ENCODE measurements at regions not wholly inside any gene's neighbourhood (a gene's known extent, or its start where the extent isn't known, plus 50 kb on each side); places are given as distances from the start of the nearest gene placed in this dataset.

GRCh38 chr16:6252541-6252940 is 1080.1 kb upstream of the RBFOX1 start:
- no peaks in the 10 kb centered on the region for H3K27me3 ChIP-seq (ENCODE audit: control insufficient read depth in 1 of 2, insufficient read depth in 2 of 2, low read length in 2 of 2)
- whole genome bisulfite sequencing (ENCODE audit: low lambda C conversion rate): 5% methylated on average over 4 of the region's 4 CpGs
- H3K4me3 ChIP-seq (replicated peaks in 1 of 3; ENCODE audit: insufficient read depth in 1 of 3, low read depth in 2 of 3, low read length in 3 of 3): no peak overlapping the region
- H3K4me2 ChIP-seq (ENCODE audit: low read depth, low read length): no peak overlapping the region
- CTCF ChIA-PET (ENCODE audit: low intra/inter-chr PET ratio, low total read pairs): no interaction called here
- intact Hi-C loops (cut with micrococcal nuclease; ENCODE audit: unreplicated experiment): no loop called here
- no peaks in the 10 kb centered on the region for H3K4me1 ChIP-seq (ENCODE audit: insufficient read depth, low read length)
- no peaks in the 10 kb centered on the region for H3K36me3 ChIP-seq (replicated peaks in 1 of 2; ENCODE audit: control insufficient read depth in 1 of 2, insufficient read depth in 2 of 2, low read length in 2 of 2)
- BruUV-seq (replicated peaks): no TSS peak
- DNase-seq (ENCODE audit: low spot score) (no peak), FAIRE-seq (no peak), ATAC-seq (no peak)
- no peaks in the 10 kb centered on the region for H3K79me2 ChIP-seq (ENCODE audit: insufficient read depth, low read length)
- POLR2A ChIA-PET: no interaction called here
- no peak overlapping the region for H2AFZ ChIP-seq (ENCODE audit: low read length)
- H3K9ac ChIP-seq (ENCODE audit: insufficient read depth, low read depth, low read length): no peak overlapping the region
- no peak overlapping the region for H3K27ac ChIP-seq (ENCODE audit: extremely low read length, insufficient read depth, low read length)
- TF ChIP-seq DMTF1 (CRISPR knock-in tag; IDR thresholded peaks at IDR 0.05) (no peak), NR2F1 (CRISPR knock-in tag; IDR thresholded peaks at IDR 0.05) (no peak), TGIF2 (CRISPR knock-in tag; IDR thresholded peaks at IDR 0.05) (no peak), ZFP36L2 (CRISPR knock-in tag; IDR thresholded peaks at IDR 0.05) (no peak), KAT7 (CRISPR knock-in tag; IDR thresholded peaks at IDR 0.05; ENCODE audit: borderline replicate concordance) (no peak), ZBTB42 (CRISPR knock-in tag; IDR thresholded peaks at IDR 0.05) (no peak), HHEX (CRISPR knock-in tag; IDR thresholded peaks at IDR 0.05) (no peak), MAFK (conservative IDR thresholded peaks at IDR 0.05 in 1 of 2, IDR thresholded peaks at IDR 0.05 in 1 of 2; ENCODE audit: low read length in 2 of 2) (no peak), SIN3B (IDR thresholded peaks at IDR 0.05; ENCODE audit: low read length) (no peak), POLR2AphosphoS5 (IDR thresholded peaks at IDR 0.05; ENCODE audit: low read depth, low read length) (no peak), NR2F2 (IDR thresholded peaks at IDR 0.05; ENCODE audit: borderline replicate concordance, low read depth) (no peak), ATF7-NPFF (CRISPR knock-in tag; IDR thresholded peaks at IDR 0.05; ENCODE audit: low read depth) (no peak), ZSCAN25 (CRISPR knock-in tag; IDR thresholded peaks at IDR 0.05) (no peak), BATF2 (CRISPR knock-in tag; IDR thresholded peaks at IDR 0.05) (no peak), KLF9 (CRISPR knock-in tag; IDR thresholded peaks at IDR 0.05; ENCODE audit: low read depth) (no peak), KMT2B (CRISPR knock-in tag; IDR thresholded peaks at IDR 0.05) (no peak), SETDB1 (CRISPR knock-in tag; IDR thresholded peaks at IDR 0.05; ENCODE audit: borderline replicate concordance) (no peak), CC2D1A (CRISPR knock-in tag; IDR thresholded peaks at IDR 0.05) (no peak), RELA (CRISPR knock-in tag; IDR thresholded peaks at IDR 0.05) (no peak)
- TF ChIP-seq, protein P1, sequence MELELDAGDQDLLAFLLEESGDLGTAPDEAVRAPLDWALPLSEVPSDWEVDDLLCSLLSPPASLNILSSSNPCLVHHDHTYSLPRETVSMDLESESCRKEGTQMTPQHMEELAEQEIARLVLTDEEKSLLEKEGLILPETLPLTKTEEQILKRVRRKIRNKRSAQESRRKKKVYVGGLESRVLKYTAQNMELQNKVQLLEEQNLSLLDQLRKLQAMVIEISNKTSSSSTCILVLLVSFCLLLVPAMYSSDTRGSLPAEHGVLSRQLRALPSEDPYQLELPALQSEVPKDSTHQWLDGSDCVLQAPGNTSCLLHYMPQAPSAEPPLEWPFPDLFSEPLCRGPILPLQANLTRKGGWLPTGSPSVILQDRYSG (CRISPR knock-in tag; IDR thresholded peaks at IDR 0.05): no peak
- H3K9me3 ChIP-seq (ENCODE audit: low read length): no peaks in the 10 kb centered on the region; the same call in 1 of the 2 replicates
- in situ Hi-C loops (cut with HindIII; ENCODE audit: extremely low pct_ligation_motif_present, low pct_unique_long_range_greater_than_20kb): no loop called here
- no peaks in the 10 kb centered on the region for H4K20me1 ChIP-seq (ENCODE audit: insufficient read depth, low read length)

Data from HepG2 (cell line).